HFF-Myc (cell line): ENCODE measurements at regions not wholly inside any gene's neighbourhood (a gene's known extent, or its start where the extent isn't known, plus 50 kb on each side); places are given as distances from the start of the nearest gene placed in this dataset.

ENCODE experiments used
- DNase-seq: peaks from one replicate; pipeline ENCODE4 v3.0.0-alpha.2; 2011; ENCODE audit warnings: low read depth; ENCODE audit errors: extremely low read depth
- H3K4me3 ChIP-seq: replicated peaks from 2 replicates; pipeline ENCODE4 v1.5.1; 2011; ENCODE audit warnings: low read depth, mild to moderate bottlenecking, control low read depth, low read length
- CTCF ChIP-seq: IDR thresholded peaks from 2 replicates; pipeline ENCODE4 v1.5.1; 2012; ENCODE audit warnings: mild to moderate bottlenecking, low read depth, low read length, control low read depth; ENCODE audit errors: missing control alignments

GRCh38 chr6:148263010-148263409, 79.6 kb upstream of the SASH1 start:
- TF ChIP-seq CTCF = no peak
- DNase-seq = no peak
- H3K4me3 ChIP-seq = no peak overlapping the region

- DNase-seq = no peak
- TF ChIP-seq CTCF = no peak
- no peak overlapping the region for H3K4me3 ChIP-seq
These were observed 78.7 kb upstream of the SASH1 start for GRCh38 chr6:148263961-148264360.

GRCh38 chr6:148265054-148265453, 77.6 kb upstream of the SASH1 start:
- DNase-seq = no peak
- no peak overlapping the region for H3K4me3 ChIP-seq
- TF ChIP-seq CTCF = no peak

GRCh38 chr6:148269386-148269785, 73.3 kb upstream of the SASH1 start:
- H3K4me3 ChIP-seq = no peak overlapping the region
- no peak for DNase-seq
- TF ChIP-seq CTCF = no peak

GRCh38 chr6:148271711-148272439, 70.8 kb upstream of the SASH1 start:
- peak overlapping the region; percentile 38 for H3K4me3 ChIP-seq
- TF ChIP-seq CTCF = no peak
- DNase-seq = peak; percentile 96

- H3K4me3 ChIP-seq = peak overlapping the region; percentile 38
- DNase-seq = no peak
- no peak for TF ChIP-seq CTCF
These were observed 70.0 kb upstream of the SASH1 start for GRCh38 chr6:148272597-148272996.

- peak overlapping the region; percentile 38 for H3K4me3 ChIP-seq
- no peak for TF ChIP-seq CTCF
- DNase-seq = no peak
These were observed 68.5 kb upstream of the SASH1 start for GRCh38 chr6:148273962-148274752.
